ENCODE measurements at regions not wholly inside any gene's neighbourhood (a gene's known extent, or its start where the extent isn't known, plus 50 kb on each side); places are given as distances from the start of the nearest gene placed in this dataset.

DNA sequence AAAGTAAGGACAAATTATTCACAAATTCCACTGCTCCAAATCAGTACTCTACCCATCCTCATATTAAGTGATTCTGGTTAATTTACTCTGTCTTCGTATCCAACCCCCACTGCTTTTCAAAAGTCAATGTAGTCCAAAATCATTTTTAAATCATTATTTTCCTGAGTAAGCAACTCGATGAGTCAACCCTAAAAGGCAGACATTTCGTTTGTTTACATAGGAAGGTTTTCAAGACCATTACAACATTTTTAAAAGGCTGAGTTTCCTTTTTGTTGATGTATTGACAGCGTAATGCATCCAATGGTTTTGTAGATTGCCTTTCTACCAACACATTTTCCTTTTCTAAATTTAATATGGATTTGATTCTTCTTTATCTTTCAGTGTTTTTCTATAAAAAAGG lies 523.0 kb upstream of the ANKRD30A start:
- no peak overlapping the region for H3K4me3 ChIP-seq (ENCODE audit: control insufficient read depth in 1 of 7, extremely low read depth in 1 of 7, insufficient read depth in 4 of 7, low read depth in 2 of 7, low read length in 6 of 7)
- no peaks in the 10 kb centered on the region for H3K36me3 ChIP-seq (ENCODE audit: control insufficient read depth in 4 of 4, insufficient read depth in 4 of 4, low read length in 3 of 4)
- ChIA-PET POLR2A (no interaction called here), CTCF (no interaction called here)
- H3K27ac ChIP-seq (ENCODE audit: insufficient read depth in 1 of 2, low read depth in 1 of 2, low read length in 2 of 2, poor library complexity in 1 of 2, severe bottlenecking in 2 of 2): no peak overlapping the region
- H3K27me3 ChIP-seq (replicated peaks in 2 of 5; ENCODE audit: control insufficient read depth in 4 of 5, insufficient read depth in 5 of 5, low read length in 4 of 5): no peaks in the 10 kb centered on the region
- no peaks in the 10 kb centered on the region for H3K9me3 ChIP-seq (ENCODE audit: control extremely low read depth in 1 of 5, control insufficient read depth in 4 of 5, insufficient read depth in 2 of 5, low read depth in 1 of 5, low read length in 4 of 5)
- no CpG with 5 or more reads among the region's 4 CpGs for WGBS (ENCODE audit: insufficient coverage)
- no peak for DNase-seq
- H3K4me1 ChIP-seq (ENCODE audit: control extremely low read depth in 1 of 4, control insufficient read depth in 4 of 4, insufficient read depth in 4 of 4, low read length in 3 of 4): no peaks in the 10 kb centered on the region

DNA sequence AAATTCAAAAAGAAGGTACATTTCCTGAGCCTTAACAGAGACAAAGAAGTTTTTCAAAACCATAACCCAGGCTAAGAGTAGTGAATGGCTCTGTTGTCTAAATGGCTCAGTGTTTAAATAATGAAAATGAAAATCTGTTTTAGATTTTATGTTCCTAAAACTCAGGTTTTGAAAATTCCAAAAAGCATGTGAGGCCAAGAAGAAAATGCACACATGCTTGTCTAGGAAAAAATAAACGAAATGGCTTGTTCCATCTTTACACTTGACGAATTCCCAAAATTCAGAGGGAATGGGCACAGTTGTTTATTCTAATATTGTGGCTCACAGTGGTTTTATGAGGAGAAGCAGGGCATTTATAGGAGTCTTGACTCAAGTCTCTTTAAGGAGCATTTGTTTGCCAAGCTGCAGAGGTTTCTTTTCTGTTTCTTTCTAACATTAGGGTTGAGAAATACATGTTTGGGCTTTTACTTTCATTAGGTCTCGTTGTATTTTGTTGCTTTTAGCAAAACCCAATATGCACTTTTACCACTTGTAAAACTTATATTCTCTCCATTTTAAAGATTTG lies 527.6 kb upstream of the ANKRD30A start:
- no peak for DNase-seq
- no peak overlapping the region for H3K4me3 ChIP-seq (ENCODE audit: control insufficient read depth in 1 of 7, extremely low read depth in 1 of 7, insufficient read depth in 4 of 7, low read depth in 2 of 7, low read length in 6 of 7)
- CTCF ChIA-PET: no interaction called here
- H3K27ac ChIP-seq (ENCODE audit: insufficient read depth in 1 of 2, low read depth in 1 of 2, low read length in 2 of 2, poor library complexity in 1 of 2, severe bottlenecking in 2 of 2): no peak overlapping the region
- POLR2A ChIA-PET: no interaction called here
- no peaks in the 10 kb centered on the region for H3K36me3 ChIP-seq (ENCODE audit: control insufficient read depth in 4 of 4, insufficient read depth in 4 of 4, low read length in 3 of 4)
- H3K27me3 ChIP-seq (replicated peaks in 2 of 5; ENCODE audit: control insufficient read depth in 4 of 5, insufficient read depth in 5 of 5, low read length in 4 of 5): peaks cover 0 to 2% (median 0%) of the 10 kb centered on the region in 5 experiments
- H3K9me3 ChIP-seq (ENCODE audit: control extremely low read depth in 1 of 5, control insufficient read depth in 4 of 5, insufficient read depth in 2 of 5, low read depth in 1 of 5, low read length in 4 of 5): no peaks in the 10 kb centered on the region
- no peaks in the 10 kb centered on the region for H3K4me1 ChIP-seq (ENCODE audit: control extremely low read depth in 1 of 4, control insufficient read depth in 4 of 4, insufficient read depth in 4 of 4, low read length in 3 of 4)
- 62% methylated on average over 3 of the region's 3 CpGs for WGBS (ENCODE audit: insufficient coverage)

- CTCF ChIA-PET: no interaction called here
- H3K27me3 ChIP-seq (replicated peaks in 2 of 5; ENCODE audit: control insufficient read depth in 4 of 5, insufficient read depth in 5 of 5, low read length in 4 of 5): peaks cover 0 to 2% (median 0%) of the 10 kb centered on the region in 5 experiments
These were observed 532.4 kb upstream of the ANKRD30A start for GRCh38 chr10:36592964-36593363.

DNA sequence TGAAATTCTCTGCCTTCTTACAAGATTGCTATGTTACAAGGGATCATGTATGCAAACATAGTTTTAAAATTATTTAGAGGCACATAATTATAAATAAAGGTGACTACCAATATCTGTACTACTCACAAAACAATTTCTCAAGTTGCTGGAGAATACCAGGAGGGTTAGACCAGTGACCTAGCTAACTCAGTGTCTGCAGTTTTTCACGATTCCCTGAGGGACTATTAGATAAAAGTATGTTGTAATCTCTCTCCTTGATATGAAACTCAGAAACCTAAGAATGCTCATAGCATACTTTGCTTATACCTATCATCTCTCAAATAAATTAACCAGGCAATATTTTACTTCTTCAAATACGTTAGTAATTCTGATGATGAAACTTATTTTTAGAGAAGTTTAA lies 534.0 kb upstream of the ANKRD30A start:
- no peaks in the 10 kb centered on the region for H3K9me3 ChIP-seq (ENCODE audit: control extremely low read depth in 1 of 5, control insufficient read depth in 4 of 5, insufficient read depth in 2 of 5, low read depth in 1 of 5, low read length in 4 of 5)
- DNase-seq: no peak
- ChIA-PET POLR2A (no interaction called here), CTCF (no interaction called here)
- H3K4me1 ChIP-seq (ENCODE audit: control extremely low read depth in 1 of 4, control insufficient read depth in 4 of 4, insufficient read depth in 4 of 4, low read length in 3 of 4): no peaks in the 10 kb centered on the region
- H3K4me3 ChIP-seq (ENCODE audit: control insufficient read depth in 1 of 7, extremely low read depth in 1 of 7, insufficient read depth in 4 of 7, low read depth in 2 of 7, low read length in 6 of 7): no peak overlapping the region
- WGBS (ENCODE audit: insufficient coverage): no CpG with 5 or more reads among the region's 2 CpGs
- H3K27ac ChIP-seq (ENCODE audit: insufficient read depth in 1 of 2, low read depth in 1 of 2, low read length in 2 of 2, poor library complexity in 1 of 2, severe bottlenecking in 2 of 2): no peak overlapping the region
- H3K27me3 ChIP-seq (replicated peaks in 2 of 5; ENCODE audit: control insufficient read depth in 4 of 5, insufficient read depth in 5 of 5, low read length in 4 of 5): peaks cover 0 to under 1% (median 0%) of the 10 kb centered on the region in 5 experiments
- H3K36me3 ChIP-seq (ENCODE audit: control insufficient read depth in 4 of 4, insufficient read depth in 4 of 4, low read length in 3 of 4): no peaks in the 10 kb centered on the region

More at GRCh38 chr10:36592964-36593363, 532.4 kb upstream of the ANKRD30A start:
- POLR2A ChIA-PET: no interaction called here
- WGBS (ENCODE audit: insufficient coverage): no CpG with 5 or more reads among the region's 5 CpGs
- H3K9me3 ChIP-seq (ENCODE audit: control extremely low read depth in 1 of 5, control insufficient read depth in 4 of 5, insufficient read depth in 2 of 5, low read depth in 1 of 5, low read length in 4 of 5): no peaks in the 10 kb centered on the region
- no peak overlapping the region for H3K27ac ChIP-seq (ENCODE audit: insufficient read depth in 1 of 2, low read depth in 1 of 2, low read length in 2 of 2, poor library complexity in 1 of 2, severe bottlenecking in 2 of 2)
- no peaks in the 10 kb centered on the region for H3K36me3 ChIP-seq (ENCODE audit: control insufficient read depth in 4 of 4, insufficient read depth in 4 of 4, low read length in 3 of 4)
- no peak for DNase-seq
- H3K4me3 ChIP-seq (ENCODE audit: control insufficient read depth in 1 of 7, extremely low read depth in 1 of 7, insufficient read depth in 4 of 7, low read depth in 2 of 7, low read length in 6 of 7): no peak overlapping the region
- H3K4me1 ChIP-seq (ENCODE audit: control extremely low read depth in 1 of 4, control insufficient read depth in 4 of 4, insufficient read depth in 4 of 4, low read length in 3 of 4): no peaks in the 10 kb centered on the region

GRCh38 chr10:36583690-36584089 lies 541.7 kb upstream of the ANKRD30A start:
- Histone ChIP-seq H3K27ac (ENCODE audit: insufficient read depth in 1 of 2, low read depth in 1 of 2, low read length in 2 of 2, poor library complexity in 1 of 2, severe bottlenecking in 2 of 2) (no peak overlapping the region), H3K4me1 (ENCODE audit: control extremely low read depth in 1 of 4, control insufficient read depth in 4 of 4, insufficient read depth in 4 of 4, low read length in 3 of 4) (no peaks in the 10 kb centered on the region), H3K36me3 (ENCODE audit: control insufficient read depth in 4 of 4, insufficient read depth in 4 of 4, low read length in 3 of 4) (no peaks in the 10 kb centered on the region), H3K4me3 (ENCODE audit: control insufficient read depth in 1 of 7, extremely low read depth in 1 of 7, insufficient read depth in 4 of 7, low read depth in 2 of 7, low read length in 6 of 7) (no peak overlapping the region), H3K27me3 (replicated peaks in 2 of 5; ENCODE audit: control insufficient read depth in 4 of 5, insufficient read depth in 5 of 5, low read length in 4 of 5) (no peaks in the 10 kb centered on the region), H3K9me3 (ENCODE audit: control extremely low read depth in 1 of 5, control insufficient read depth in 4 of 5, insufficient read depth in 2 of 5, low read depth in 1 of 5, low read length in 4 of 5) (no peaks in the 10 kb centered on the region)
- no peak for DNase-seq
- ChIA-PET CTCF (no interaction called here), POLR2A (no interaction called here)

GRCh38 chr10:36581237-36581636 lies 544.2 kb upstream of the ANKRD30A start:
- Histone ChIP-seq H3K27me3 (replicated peaks in 2 of 5; ENCODE audit: control insufficient read depth in 4 of 5, insufficient read depth in 5 of 5, low read length in 4 of 5) (no peaks in the 10 kb centered on the region), H3K9me3 (ENCODE audit: control extremely low read depth in 1 of 5, control insufficient read depth in 4 of 5, insufficient read depth in 2 of 5, low read depth in 1 of 5, low read length in 4 of 5) (no peaks in the 10 kb centered on the region), H3K4me1 (ENCODE audit: control extremely low read depth in 1 of 4, control insufficient read depth in 4 of 4, insufficient read depth in 4 of 4, low read length in 3 of 4) (no peaks in the 10 kb centered on the region), H3K4me3 (ENCODE audit: control insufficient read depth in 1 of 7, extremely low read depth in 1 of 7, insufficient read depth in 4 of 7, low read depth in 2 of 7, low read length in 6 of 7) (no peak overlapping the region), H3K27ac (ENCODE audit: insufficient read depth in 1 of 2, low read depth in 1 of 2, low read length in 2 of 2, poor library complexity in 1 of 2, severe bottlenecking in 2 of 2) (no peak overlapping the region), H3K36me3 (ENCODE audit: control insufficient read depth in 4 of 4, insufficient read depth in 4 of 4, low read length in 3 of 4) (no peaks in the 10 kb centered on the region)
- ChIA-PET POLR2A (no interaction called here), CTCF (no interaction called here)
- DNase-seq: no peak
- no CpG with 5 or more reads among the region's 2 CpGs for WGBS (ENCODE audit: insufficient coverage)

DNA sequence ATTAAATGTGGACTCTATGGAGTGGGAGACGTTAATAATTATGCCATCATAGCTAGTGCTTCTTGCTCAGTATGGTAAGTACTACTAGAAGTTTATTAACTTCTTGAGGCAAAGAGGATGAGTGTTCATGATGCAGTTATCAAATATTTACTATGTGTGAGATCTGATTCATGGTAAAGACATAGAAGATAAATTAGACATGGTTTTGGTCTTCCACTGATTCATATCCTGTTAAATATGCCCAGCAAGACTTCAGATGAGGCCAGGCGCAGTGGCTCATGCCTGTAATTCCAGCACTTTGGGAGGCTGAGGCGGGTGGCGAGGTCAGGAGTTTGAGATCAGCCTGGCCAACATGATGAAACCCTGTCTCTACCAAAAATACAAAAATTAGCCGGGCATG lies 547.1 kb upstream of the ANKRD30A start:
- H3K9me3 ChIP-seq (ENCODE audit: control extremely low read depth in 1 of 5, control insufficient read depth in 4 of 5, insufficient read depth in 2 of 5, low read depth in 1 of 5, low read length in 4 of 5): peaks cover 0 to 1% (median 0%) of the 10 kb centered on the region in 5 experiments
- no peaks in the 10 kb centered on the region for H3K4me1 ChIP-seq (ENCODE audit: control extremely low read depth in 1 of 4, control insufficient read depth in 4 of 4, insufficient read depth in 4 of 4, low read length in 3 of 4)
- ChIA-PET POLR2A (no interaction called here), CTCF (no interaction called here)
- WGBS (ENCODE audit: insufficient coverage): 91% methylated on average over 5 of the region's 5 CpGs
- H3K4me3 ChIP-seq (ENCODE audit: control insufficient read depth in 1 of 7, extremely low read depth in 1 of 7, insufficient read depth in 4 of 7, low read depth in 2 of 7, low read length in 6 of 7): no peak overlapping the region
- no peaks in the 10 kb centered on the region for H3K36me3 ChIP-seq (ENCODE audit: control insufficient read depth in 4 of 4, insufficient read depth in 4 of 4, low read length in 3 of 4)
- no peak overlapping the region for H3K27ac ChIP-seq (ENCODE audit: insufficient read depth in 1 of 2, low read depth in 1 of 2, low read length in 2 of 2, poor library complexity in 1 of 2, severe bottlenecking in 2 of 2)
- no peak for DNase-seq
- no peaks in the 10 kb centered on the region for H3K27me3 ChIP-seq (replicated peaks in 2 of 5; ENCODE audit: control insufficient read depth in 4 of 5, insufficient read depth in 5 of 5, low read length in 4 of 5)
